H9 (cell line): ENCODE measurements at regions not wholly inside any gene's neighbourhood (a gene's known extent, or its start where the extent isn't known, plus 50 kb on each side); places are given as distances from the start of the nearest gene placed in this dataset.

Experiments used
- DNase-seq: peaks from one replicate; pipeline ENCODE4 v3.0.0-alpha.2; 2017
- H2AFZ ChIP-seq: one replicate; pipeline ENCODE4 v1.6.1; 2013; ENCODE audit warnings: mild to moderate bottlenecking, low read length, control low read depth, moderate library complexity
- H2AK5ac ChIP-seq: 2 replicates; pipeline ENCODE4 v1.6.1; 2013; ENCODE audit warnings: low read length, control low read depth, mixed read lengths; ENCODE audit not compliant: insufficient read length
- H2BK120ac ChIP-seq: one replicate; pipeline ENCODE4 v1.6.1; 2013; ENCODE audit warnings: low read depth, mild to moderate bottlenecking, low read length, control low read depth, inconsistent platforms; ENCODE audit not compliant: poor library complexity, severe bottlenecking
- H2BK12ac ChIP-seq: 2 replicates; pipeline ENCODE4 v1.6.1; 2013; ENCODE audit warnings: low read length, control low read depth, mixed read lengths, low read depth; ENCODE audit not compliant: insufficient read length
- H2BK15ac ChIP-seq: 2 replicates; pipeline ENCODE4 v1.6.1; 2013; ENCODE audit warnings: low read depth, low read length, control low read depth
- H2BK20ac ChIP-seq: one replicate; pipeline ENCODE4 v1.6.1; 2013; ENCODE audit warnings: low read depth, mild to moderate bottlenecking, low read length, control low read depth, inconsistent platforms; ENCODE audit not compliant: poor library complexity, severe bottlenecking
- H2BK5ac ChIP-seq: 2 replicates; pipeline ENCODE4 v1.6.1; 2013; ENCODE audit warnings: low read length, control low read depth, mixed read lengths; ENCODE audit not compliant: insufficient read length
- H3K14ac ChIP-seq: 2 replicates; pipeline ENCODE4 v1.6.1; 2013; ENCODE audit warnings: low read length, control low read depth; ENCODE audit not compliant: insufficient read depth
- H3K18ac ChIP-seq: 2 replicates; pipeline ENCODE4 v1.6.1; 2013; ENCODE audit warnings: low read depth, mild to moderate bottlenecking, mixed read lengths, low read length, control low read depth; ENCODE audit not compliant: insufficient read length
- H3K23ac ChIP-seq: 2 replicates; pipeline ENCODE4 v1.6.1; 2013; ENCODE audit warnings: low read length, control low read depth, mixed read lengths, low read depth; ENCODE audit not compliant: insufficient read length
- H3K23me2 ChIP-seq: 2 replicates; pipeline ENCODE4 v1.6.1; 2013; ENCODE audit warnings: low read depth, mild to moderate bottlenecking, mixed read lengths, low read length, control low read depth; ENCODE audit not compliant: insufficient read length, poor library complexity, severe bottlenecking
- H3K27ac ChIP-seq: 2 replicates; pipeline ENCODE4 v1.5.1; 2013; ENCODE audit warnings: low read length, control low read depth, mixed read lengths, low read depth; ENCODE audit not compliant: insufficient read length
- H3K27me3 ChIP-seq: 2 replicates; pipeline ENCODE4 v1.6.1; 2013; ENCODE audit warnings: low read length, control low read depth, inconsistent platforms; ENCODE audit not compliant: insufficient read depth
- H3K4ac ChIP-seq: 2 replicates; pipeline ENCODE4 v1.6.1; 2013; ENCODE audit warnings: low read depth, mild to moderate bottlenecking, control low read depth, inconsistent platforms, low read length, moderate library complexity
- H3K4me1 ChIP-seq: 2 replicates; pipeline ENCODE4 v1.6.1; 2013; ENCODE audit warnings: low read length, control low read depth, inconsistent platforms; ENCODE audit not compliant: insufficient read depth
- H3K4me2 ChIP-seq: 2 replicates; pipeline ENCODE4 v1.6.1; 2013; ENCODE audit warnings: low read length, control low read depth, mixed read lengths; ENCODE audit not compliant: insufficient read length, insufficient read depth
- H3K56ac ChIP-seq: 2 replicates; pipeline ENCODE4 v1.6.1; 2013; ENCODE audit warnings: low read depth, mild to moderate bottlenecking, mixed read lengths, low read length, control low read depth; ENCODE audit not compliant: insufficient read length
- H3K79me1 ChIP-seq: 2 replicates; pipeline ENCODE4 v1.6.1; 2013; ENCODE audit warnings: low read depth, mild to moderate bottlenecking, moderate library complexity, low read length, control low read depth, inconsistent platforms; ENCODE audit not compliant: insufficient read depth, poor library complexity, severe bottlenecking
- H3K79me2 ChIP-seq: 2 replicates; pipeline ENCODE4 v1.6.1; 2013; ENCODE audit warnings: low read length, control low read depth, inconsistent platforms; ENCODE audit not compliant: insufficient read depth
- H3K9ac ChIP-seq: 2 replicates; pipeline ENCODE4 v1.6.1; 2013; ENCODE audit warnings: low read length, control low read depth, mixed read lengths; ENCODE audit not compliant: insufficient read length; ENCODE audit errors: extremely low read depth
- H3K9me3 ChIP-seq: one replicate; pipeline ENCODE4 v1.6.1; 2013; ENCODE audit warnings: low read depth, low read length, inconsistent platforms; ENCODE audit not compliant: control insufficient read depth
- H3T11ph ChIP-seq: one replicate; pipeline ENCODE4 v1.6.1; 2013; ENCODE audit warnings: mild to moderate bottlenecking, low read length, control low read depth, inconsistent platforms
- H4K20me1 ChIP-seq: one replicate; pipeline ENCODE4 v1.6.1; 2013; ENCODE audit not compliant: control insufficient read depth, insufficient read length, insufficient read depth
- H4K5ac ChIP-seq: 2 replicates; pipeline ENCODE4 v1.6.1; 2013; ENCODE audit warnings: low read depth, mild to moderate bottlenecking, mixed read lengths, low read length, control low read depth; ENCODE audit not compliant: insufficient read length
- H4K8ac ChIP-seq: replicated peaks from 2 replicates; pipeline ENCODE4 v1.6.1; 2013; ENCODE audit warnings: low read length, control low read depth, mixed read lengths, low read depth; ENCODE audit not compliant: insufficient read length
- H4K91ac ChIP-seq: 2 replicates; pipeline ENCODE4 v1.6.1; 2013; ENCODE audit warnings: low read depth, mild to moderate bottlenecking, moderate library complexity, mixed read lengths, low read length, control low read depth; ENCODE audit not compliant: insufficient read length
- H3K27ac Mint-ChIP-seq, 3 experiments: 2 replicates in 2 of 3; 3 replicates in 1 of 3; pipeline ENCODE4 v1.8.0; 2020 to 2021; ENCODE audit warnings: mixed read lengths in 3 of 3, mild to moderate bottlenecking in 1 of 3, moderate library complexity in 1 of 3
- H3K27me3 Mint-ChIP-seq: 2 replicates; pipeline ENCODE4 v1.8.0; 2021; ENCODE audit warnings: low read depth, mild to moderate bottlenecking, moderate library complexity, mixed read lengths
- H3K36me3 Mint-ChIP-seq, 3 experiments: 2 replicates in 2 of 3; 3 replicates in 1 of 3; pipeline ENCODE4 v1.8.0; 2020 to 2021; ENCODE audit warnings: low read depth in 3 of 3, mixed read lengths in 3 of 3; ENCODE audit not compliant: insufficient read depth in 1 of 3
- H3K4me1 Mint-ChIP-seq, 2 experiments: 2 replicates each; pipeline ENCODE4 v1.8.0; 2020; ENCODE audit warnings: mixed read lengths in 2 of 2
- H3K4me3 Mint-ChIP-seq, 2 experiments: 2 replicates in 1 of 2; 3 replicates in 1 of 2; pipeline ENCODE4 v1.8.0; 2020 to 2021; ENCODE audit warnings: mild to moderate bottlenecking in 2 of 2, mixed read lengths in 2 of 2, moderate library complexity in 1 of 2
- H3K9me3 Mint-ChIP-seq, 2 experiments: 2 replicates in 1 of 2; 3 replicates in 1 of 2; pipeline ENCODE4 v1.8.0; 2020; ENCODE audit warnings: mild to moderate bottlenecking in 2 of 2, mixed read lengths in 2 of 2, moderate library complexity in 1 of 2
- WGBS: extraction: QIAGEN DNeasy Blood & Tissue Kit; methylation state at CpG from one replicate; pipeline ENCODE4 v1.1.7; 2013; ENCODE audit warnings: missing lambda C conversion rate, low lambda C conversion rate, mixed read lengths; ENCODE audit not compliant: insufficient read length; ENCODE audit errors: extremely low coverage; 5-methylcytosine and 5-hydroxymethylcytosine counted together
- TF ChIP-seq, protein P1 (sequence below): fragments of 200-600 bp; sonication (generic); conservative IDR thresholded peaks from 3 replicates; pipeline ENCODE4 v1.8.0; 2021; ENCODE audit warnings: antibody characterized with exemption, mild to moderate bottlenecking

DNA sequence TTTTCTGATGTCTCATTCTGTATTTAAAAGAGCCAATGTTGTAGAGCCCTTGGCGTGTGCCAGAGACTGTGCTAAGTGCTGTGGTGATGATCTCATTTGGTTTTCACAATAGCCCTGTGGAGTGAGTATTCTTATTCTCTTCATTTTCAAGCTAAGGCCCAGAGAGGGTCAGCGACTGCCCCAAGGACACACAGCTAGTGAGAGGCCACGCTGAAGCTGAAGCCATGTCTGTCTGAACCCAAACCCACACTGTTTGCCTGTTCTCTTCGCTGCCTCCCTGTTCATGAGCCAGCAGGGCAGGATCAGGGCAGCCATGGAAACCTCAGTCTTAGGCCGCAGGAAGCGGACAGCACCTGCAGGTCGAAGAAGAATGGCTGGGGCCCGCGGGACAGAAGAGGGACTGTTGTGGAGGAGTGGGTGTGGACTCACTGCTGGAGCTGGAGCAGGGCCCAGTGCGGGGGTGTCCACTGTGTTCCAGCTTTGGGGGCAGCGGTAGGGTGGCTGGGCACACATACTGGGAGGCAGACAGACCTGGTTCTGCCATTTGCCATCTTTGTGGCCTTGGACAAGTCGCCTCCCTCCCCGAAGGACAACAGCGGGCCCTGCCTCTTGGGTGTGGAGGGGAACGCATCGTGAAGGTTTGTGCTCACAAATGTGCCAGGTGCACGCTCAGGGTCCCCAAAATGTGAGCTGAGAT is 257.9 kb upstream of the MVB12B start:
- no peak overlapping the region for H3K4me3 Mint-ChIP-seq
- TF ChIP-seq, protein P1, sequence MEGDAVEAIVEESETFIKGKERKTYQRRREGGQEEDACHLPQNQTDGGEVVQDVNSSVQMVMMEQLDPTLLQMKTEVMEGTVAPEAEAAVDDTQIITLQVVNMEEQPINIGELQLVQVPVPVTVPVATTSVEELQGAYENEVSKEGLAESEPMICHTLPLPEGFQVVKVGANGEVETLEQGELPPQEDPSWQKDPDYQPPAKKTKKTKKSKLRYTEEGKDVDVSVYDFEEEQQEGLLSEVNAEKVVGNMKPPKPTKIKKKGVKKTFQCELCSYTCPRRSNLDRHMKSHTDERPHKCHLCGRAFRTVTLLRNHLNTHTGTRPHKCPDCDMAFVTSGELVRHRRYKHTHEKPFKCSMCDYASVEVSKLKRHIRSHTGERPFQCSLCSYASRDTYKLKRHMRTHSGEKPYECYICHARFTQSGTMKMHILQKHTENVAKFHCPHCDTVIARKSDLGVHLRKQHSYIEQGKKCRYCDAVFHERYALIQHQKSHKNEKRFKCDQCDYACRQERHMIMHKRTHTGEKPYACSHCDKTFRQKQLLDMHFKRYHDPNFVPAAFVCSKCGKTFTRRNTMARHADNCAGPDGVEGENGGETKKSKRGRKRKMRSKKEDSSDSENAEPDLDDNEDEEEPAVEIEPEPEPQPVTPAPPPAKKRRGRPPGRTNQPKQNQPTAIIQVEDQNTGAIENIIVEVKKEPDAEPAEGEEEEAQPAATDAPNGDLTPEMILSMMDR, result no peak
- H3K27me3 ChIP-seq, result no peaks in the 10 kb centered on the region
- DNase-seq, result no peak
- H3K4me2 ChIP-seq, result no peak overlapping the region
- no peak overlapping the region for H3T11ph ChIP-seq
- H3K27ac ChIP-seq, result no peak overlapping the region
- H3K27ac Mint-ChIP-seq, result peak overlapping the region in 1 of 3 experiments; percentile 22; a peak in 1 of 7 replicates
- H3K4me1 ChIP-seq, result no peaks in the 10 kb centered on the region
- H4K91ac ChIP-seq, result no peak overlapping the region
- peaks cover 2 to 10% of the 10 kb centered on the region in 2 experiments; a peak in 2 of 4 replicates for H3K4me1 Mint-ChIP-seq
- peaks cover 2% of the 10 kb centered on the region; the same call in 1 of the 2 replicates for H3K27me3 Mint-ChIP-seq
- H3K9me3 ChIP-seq, result no peaks in the 10 kb centered on the region
- H2BK20ac ChIP-seq, result no peak overlapping the region
- no peak overlapping the region for H2BK15ac ChIP-seq
- H4K5ac ChIP-seq, result no peak overlapping the region
- no peak overlapping the region for H3K9ac ChIP-seq
- H3K79me1 ChIP-seq, result no peaks in the 10 kb centered on the region
- H3K4ac ChIP-seq, result no peak overlapping the region
- no peaks in the 10 kb centered on the region; a peak in 1 of 7 replicates for H3K36me3 Mint-ChIP-seq
- no peak overlapping the region for H3K23ac ChIP-seq
- no peak overlapping the region; the same call in 1 of the 2 replicates for H3K14ac ChIP-seq
- no peak overlapping the region for H4K8ac ChIP-seq
- no peak overlapping the region for H2BK5ac ChIP-seq
- H3K56ac ChIP-seq, result no peak overlapping the region
- H2BK120ac ChIP-seq, result no peak overlapping the region
- H3K9me3 Mint-ChIP-seq, result peaks cover 0 to 3% of the 10 kb centered on the region in 2 experiments; a peak in 1 of 5 replicates
- no peaks in the 10 kb centered on the region for H3K79me2 ChIP-seq
- no peaks in the 10 kb centered on the region for H4K20me1 ChIP-seq
- no CpG with 5 or more reads among the region's 17 CpGs for WGBS
- H3K23me2 ChIP-seq, result no peaks in the 10 kb centered on the region
- H2BK12ac ChIP-seq, result no peak overlapping the region
- no peak overlapping the region for H2AFZ ChIP-seq
- H2AK5ac ChIP-seq, result no peak overlapping the region
- no peak overlapping the region for H3K18ac ChIP-seq
